Peyer's patch (tissue), 4 donors: ENCODE measurements at regions not wholly inside any gene's neighbourhood (a gene's known extent, or its start where the extent isn't known, plus 50 kb on each side); places are given as distances from the start of the nearest gene placed in this dataset.
A peak's percentile ranks its signal among the peaks of the same experiment; 100 is the strongest.

Source experiments
- DNase-seq, 3 donors: peaks; one replicate each; pipeline ENCODE4 v3.0.0-alpha.2; 2017 to 2019
- H3K27ac ChIP-seq, 4 donors: fragments of 200-600 bp; sonication (generic); one replicate each; pipeline ENCODE4 v1.5.1; 2016 to 2019
- H3K27me3 ChIP-seq, 2 donors: fragments of 200-600 bp; sonication (generic); one replicate each; pipeline ENCODE4 v1.5.1; 2019
- H3K36me3 ChIP-seq, 3 donors: fragments of 200-600 bp; sonication (generic); one replicate each; pipeline ENCODE4 v1.5.1; 2016 to 2019
- H3K4me1 ChIP-seq, 4 donors: fragments of 200-600 bp; sonication (generic); one replicate each; pipeline ENCODE4 v1.5.1; 2016 to 2019
- H3K4me3 ChIP-seq, 4 donors: fragments of 200-600 bp; sonication (generic); 1 replicate in 3 of 4; 2 replicates in 1 of 4; pipeline ENCODE4 v1.5.1; 2016 to 2019; ENCODE audit warnings: mild to moderate bottlenecking in 1 of 4
- H3K9me3 ChIP-seq, 4 donors: fragments of 200-600 bp; sonication (generic); one replicate each; pipeline ENCODE4 v1.5.1; 2016 to 2019; ENCODE audit warnings: mild to moderate bottlenecking in 1 of 4
- POLR2A ChIP-seq, 2 donors: fragments of 450-650 bp; IDR thresholded peaks; one replicate each; pipeline ENCODE4 v1.5.1; 2017; ENCODE audit warnings: antibody characterized with exemption in 2 of 2, mild to moderate bottlenecking in 2 of 2, moderate library complexity in 2 of 2
- TF ChIP-seq, protein P1 (sequence below), 6 experiments: fragments of 450-650 bp in 4 of 6; fragments of 200-600 bp in 2 of 6; sonication (generic) in 1 of 6; IDR thresholded peaks; one replicate each; pipeline ENCODE4 v1.5.1; 2017 to 2019; ENCODE audit warnings: antibody characterized with exemption in 6 of 6, mild to moderate bottlenecking in 3 of 6, moderate library complexity in 1 of 6

DNA sequence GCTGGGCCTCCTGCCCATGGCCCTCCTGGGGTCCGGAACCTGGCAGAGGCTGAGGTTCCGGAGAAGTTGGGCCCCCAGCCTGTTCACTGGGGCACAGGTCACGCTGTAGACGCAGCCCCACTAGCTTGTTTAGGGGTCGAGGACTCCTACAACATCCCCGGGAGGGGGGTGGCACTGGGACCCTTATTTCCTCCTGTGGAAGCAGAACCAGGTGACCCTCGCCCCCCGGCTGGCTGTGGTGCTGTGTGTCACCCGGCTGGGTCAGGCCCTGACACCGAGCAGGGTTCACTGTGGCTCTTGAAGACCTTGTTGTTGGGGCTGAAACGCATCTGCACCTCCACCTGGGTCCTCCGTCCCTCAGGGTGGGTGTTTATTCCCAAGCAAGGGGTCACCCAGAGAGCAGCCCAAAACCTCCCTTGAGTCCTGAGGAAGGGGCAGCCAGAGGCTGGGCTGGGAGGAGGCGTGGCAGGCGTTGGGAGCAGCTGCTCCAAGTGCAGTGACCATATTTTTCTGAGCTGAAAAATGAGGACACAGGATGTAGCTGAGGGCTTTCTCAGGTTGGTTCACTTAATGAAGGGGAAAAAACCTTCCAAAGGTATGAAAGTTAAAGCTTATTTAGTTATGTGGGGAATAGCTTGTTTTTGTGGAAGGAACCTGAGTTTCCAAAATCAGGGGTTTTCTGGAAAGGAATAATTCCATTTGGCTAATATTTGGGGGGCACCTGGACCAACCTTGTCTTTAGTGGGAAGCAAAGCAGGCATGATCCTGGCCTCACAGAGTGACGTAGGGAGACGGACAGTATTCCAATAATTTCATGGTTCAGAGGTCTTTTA lies 164.7 kb upstream of the IER5L start:
- peak overlapping the region in 3 of 4 donors; percentile 12 to 68 (median 59) for H3K27ac ChIP-seq
- no peaks in the 10 kb centered on the region for H3K9me3 ChIP-seq
- TF ChIP-seq, protein P1, sequence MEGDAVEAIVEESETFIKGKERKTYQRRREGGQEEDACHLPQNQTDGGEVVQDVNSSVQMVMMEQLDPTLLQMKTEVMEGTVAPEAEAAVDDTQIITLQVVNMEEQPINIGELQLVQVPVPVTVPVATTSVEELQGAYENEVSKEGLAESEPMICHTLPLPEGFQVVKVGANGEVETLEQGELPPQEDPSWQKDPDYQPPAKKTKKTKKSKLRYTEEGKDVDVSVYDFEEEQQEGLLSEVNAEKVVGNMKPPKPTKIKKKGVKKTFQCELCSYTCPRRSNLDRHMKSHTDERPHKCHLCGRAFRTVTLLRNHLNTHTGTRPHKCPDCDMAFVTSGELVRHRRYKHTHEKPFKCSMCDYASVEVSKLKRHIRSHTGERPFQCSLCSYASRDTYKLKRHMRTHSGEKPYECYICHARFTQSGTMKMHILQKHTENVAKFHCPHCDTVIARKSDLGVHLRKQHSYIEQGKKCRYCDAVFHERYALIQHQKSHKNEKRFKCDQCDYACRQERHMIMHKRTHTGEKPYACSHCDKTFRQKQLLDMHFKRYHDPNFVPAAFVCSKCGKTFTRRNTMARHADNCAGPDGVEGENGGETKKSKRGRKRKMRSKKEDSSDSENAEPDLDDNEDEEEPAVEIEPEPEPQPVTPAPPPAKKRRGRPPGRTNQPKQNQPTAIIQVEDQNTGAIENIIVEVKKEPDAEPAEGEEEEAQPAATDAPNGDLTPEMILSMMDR (IDR thresholded peaks at IDR 0.05), result no peak
- H3K27me3 ChIP-seq, result no peaks in the 10 kb centered on the region
- no peaks in the 10 kb centered on the region for H3K4me1 ChIP-seq
- H3K4me3 ChIP-seq, result no peak overlapping the region
- DNase-seq, result no peak
- H3K36me3 ChIP-seq, result no peaks in the 10 kb centered on the region

DNA sequence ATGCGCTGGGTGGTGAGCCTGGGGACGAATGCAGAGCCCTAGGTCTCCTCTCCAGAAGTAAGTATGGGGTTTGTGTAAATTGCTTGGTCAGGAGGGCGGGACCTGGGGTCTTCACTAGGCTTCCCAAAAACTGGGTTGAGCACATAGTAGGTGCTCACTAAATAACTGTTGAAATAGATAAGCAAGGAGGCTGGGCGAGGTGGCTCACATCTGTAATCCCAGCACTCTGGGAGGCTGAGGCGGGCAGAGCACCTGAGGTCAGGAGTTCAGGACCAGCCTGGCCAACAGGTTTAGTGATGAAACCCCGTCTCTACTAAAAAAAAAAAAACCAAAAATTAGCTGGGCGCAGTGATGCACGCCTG lies 163.9 kb upstream of the IER5L start:
- no peak for DNase-seq
- no peak for TF ChIP-seq POLR2A (IDR thresholded peaks at IDR 0.05)
- Histone ChIP-seq H3K27ac (no peak overlapping the region), H3K4me1 (peaks cover 0 to 6% (median 0%) of the 10 kb centered on the region in 4 donors), H3K27me3 (no peaks in the 10 kb centered on the region), H3K36me3 (no peaks in the 10 kb centered on the region), H3K9me3 (no peaks in the 10 kb centered on the region), H3K4me3 (no peak overlapping the region)

DNA sequence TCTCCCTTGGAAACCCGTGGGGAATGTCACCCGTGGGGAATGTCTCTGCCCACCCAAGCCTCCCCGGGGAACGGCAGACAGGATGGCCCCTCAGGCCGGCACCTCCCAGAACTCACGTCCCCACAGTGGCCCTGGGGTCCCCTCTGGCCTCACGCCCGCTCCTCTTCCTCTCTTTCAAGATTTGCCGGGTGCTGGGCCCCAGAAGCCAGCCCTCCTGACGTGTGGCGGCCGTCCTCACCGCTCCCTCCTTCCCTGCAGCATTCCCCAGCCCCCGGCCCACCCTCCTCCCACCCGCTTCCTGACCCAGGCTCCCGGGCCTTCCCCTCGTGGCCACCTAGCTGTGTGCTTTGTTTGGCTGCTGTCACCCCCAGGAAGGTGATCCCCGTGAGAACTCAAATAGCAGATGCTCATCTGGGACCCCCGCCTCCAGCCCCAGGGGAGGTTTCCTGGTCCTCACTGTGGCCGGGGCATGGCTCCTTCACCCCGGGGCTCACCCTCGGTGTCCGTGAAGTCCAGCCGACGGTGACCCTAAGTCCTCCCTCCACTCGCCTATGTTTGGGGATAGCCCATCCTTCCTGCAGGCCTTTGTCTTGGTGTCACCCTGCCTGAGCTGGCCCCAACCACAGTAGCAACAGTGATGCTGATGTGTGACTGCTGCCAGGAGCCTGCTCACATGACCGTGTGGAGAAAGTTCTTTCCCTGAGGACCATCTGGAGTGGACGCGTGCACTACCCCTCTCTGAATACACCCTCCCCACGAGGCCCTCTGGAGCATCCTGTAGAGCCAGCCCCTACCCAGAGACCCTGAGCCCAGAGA lies 163.3 kb upstream of the IER5L start:
- H3K9me3 ChIP-seq, result no peaks in the 10 kb centered on the region
- DNase-seq, result peak in 1 of 3 donors; percentile 47
- no peak overlapping the region for H3K4me3 ChIP-seq
- no peaks in the 10 kb centered on the region for H3K36me3 ChIP-seq
- TF ChIP-seq, protein P1 (IDR thresholded peaks at IDR 0.05), result no peak
- TF ChIP-seq POLR2A (IDR thresholded peaks at IDR 0.05), result no peak
- peaks cover 0 to 12% (median 4%) of the 10 kb centered on the region in 4 donors for H3K4me1 ChIP-seq
- no peaks in the 10 kb centered on the region for H3K27me3 ChIP-seq
- no peak overlapping the region for H3K27ac ChIP-seq

DNA sequence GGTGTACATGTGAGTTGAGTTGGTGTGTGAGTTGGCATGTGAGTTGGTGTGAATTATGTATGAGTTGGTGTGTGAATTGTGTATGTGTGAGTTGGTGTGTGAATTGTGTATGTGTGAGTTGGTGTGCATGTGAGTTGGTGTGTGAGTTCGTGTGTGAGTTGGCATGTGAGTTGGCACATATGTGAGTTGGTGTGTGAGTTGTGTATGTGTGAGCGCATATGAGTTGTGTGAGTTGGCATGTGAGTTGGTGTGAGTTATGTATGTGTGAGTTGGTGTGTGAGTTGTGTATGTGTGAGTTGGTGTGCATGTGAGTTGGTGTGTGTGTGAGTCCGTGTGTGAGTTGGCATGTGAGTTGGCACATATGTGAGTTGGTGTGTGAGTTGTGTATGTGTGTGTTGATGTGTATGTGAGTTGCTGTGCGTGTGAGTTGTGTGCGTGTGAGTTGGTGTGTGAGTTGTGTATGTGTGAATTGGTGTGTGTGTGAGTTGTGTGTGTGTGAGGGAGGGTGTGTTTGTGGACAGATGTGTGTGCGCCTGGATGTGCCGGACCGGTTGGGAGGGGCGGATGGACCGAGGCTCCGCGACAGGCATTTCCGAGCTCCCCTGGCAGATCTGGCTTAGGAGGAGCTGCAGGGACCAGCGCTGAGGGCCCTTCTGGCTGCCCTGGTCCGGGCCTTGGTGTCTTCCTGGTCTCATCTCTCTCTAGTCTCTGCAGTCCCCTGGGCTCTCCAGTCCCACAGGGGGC lies 162.5 kb upstream of the IER5L start:
- Histone ChIP-seq H3K27me3 (no peaks in the 10 kb centered on the region), H3K27ac (no peak overlapping the region), H3K9me3 (no peaks in the 10 kb centered on the region), H3K4me1 (peaks cover 0 to 17% (median 9%) of the 10 kb centered on the region in 4 donors), H3K36me3 (no peaks in the 10 kb centered on the region), H3K4me3 (no peak overlapping the region)
- no peak for DNase-seq
- TF ChIP-seq, protein P1 (IDR thresholded peaks at IDR 0.05), result no peak
- TF ChIP-seq POLR2A (IDR thresholded peaks at IDR 0.05), result no peak

DNA sequence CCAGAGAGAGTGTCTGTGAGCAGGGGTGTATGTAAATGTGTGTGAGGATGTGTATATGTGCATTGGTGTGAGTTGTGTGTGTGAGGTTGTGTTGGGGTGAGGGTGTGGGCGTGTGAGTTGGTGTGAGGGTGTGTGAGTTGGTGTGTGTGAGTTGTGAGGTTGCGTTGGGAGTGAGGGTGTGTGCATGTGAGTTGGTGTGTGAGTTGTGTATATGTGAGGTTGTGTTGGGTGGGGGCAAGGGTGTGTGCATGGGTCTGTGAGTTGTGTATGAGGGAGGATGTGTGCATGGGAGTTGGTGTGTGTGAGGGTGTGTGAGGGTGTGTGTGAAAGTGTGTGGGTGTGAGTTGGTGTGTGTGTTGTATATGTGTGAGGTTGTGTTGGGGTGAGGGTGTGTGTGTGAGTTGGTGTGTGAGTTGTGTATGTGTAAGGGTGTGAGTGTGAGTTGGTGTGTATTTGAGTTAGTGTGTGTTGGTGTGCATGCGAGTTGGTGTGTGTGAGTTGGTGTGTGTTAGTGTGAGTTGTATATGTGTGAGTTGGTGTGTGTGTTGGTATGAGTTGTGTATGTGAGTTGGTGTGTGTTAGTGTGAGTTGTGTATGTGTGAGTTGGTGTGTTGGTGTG lies 161.6 kb upstream of the IER5L start:
- Histone ChIP-seq H3K4me1 (peaks cover 0 to 25% (median 10%) of the 10 kb centered on the region in 4 donors), H3K36me3 (no peaks in the 10 kb centered on the region), H3K27me3 (no peaks in the 10 kb centered on the region), H3K4me3 (no peak overlapping the region), H3K27ac (peak overlapping the region in 2 of 4 donors; percentile 46 to 52), H3K9me3 (no peaks in the 10 kb centered on the region)
- TF ChIP-seq POLR2A (IDR thresholded peaks at IDR 0.05), result no peak
- TF ChIP-seq, protein P1 (IDR thresholded peaks at IDR 0.05), result no peak
- DNase-seq, result no peak
